GM18867 (cell line): ENCODE measurements at regions not wholly inside any gene's neighbourhood (a gene's known extent, or its start where the extent isn't known, plus 50 kb on each side); places are given as distances from the start of the nearest gene placed in this dataset.
"Not testable (repeated sequence)": the region's sequence is repeated elsewhere in the genome, so short reads cannot be mapped to it uniquely, and the experiment has no call there.

ENCODE experiments used
- ATAC-seq: cut with Tn5 transposase; IDR thresholded peaks from one replicate; pipeline ENCODE4 v1.9.1; 2021; ENCODE audit warnings: mild to moderate bottlenecking, moderate library complexity; ENCODE audit not compliant: unreplicated experiment

GRCh38 chr10:45117940-45118339, 117.2 kb downstream of the ZNF22 start:
- not testable (repeated sequence) for ATAC-seq

GRCh38 chr10:45118929-45119328, 118.2 kb downstream of the ZNF22 start:
- ATAC-seq, result no peak

- ATAC-seq, result not testable (repeated sequence)
These were observed 121.6 kb downstream of the ZNF22 start for GRCh38 chr10:45122180-45122860.

DNA sequence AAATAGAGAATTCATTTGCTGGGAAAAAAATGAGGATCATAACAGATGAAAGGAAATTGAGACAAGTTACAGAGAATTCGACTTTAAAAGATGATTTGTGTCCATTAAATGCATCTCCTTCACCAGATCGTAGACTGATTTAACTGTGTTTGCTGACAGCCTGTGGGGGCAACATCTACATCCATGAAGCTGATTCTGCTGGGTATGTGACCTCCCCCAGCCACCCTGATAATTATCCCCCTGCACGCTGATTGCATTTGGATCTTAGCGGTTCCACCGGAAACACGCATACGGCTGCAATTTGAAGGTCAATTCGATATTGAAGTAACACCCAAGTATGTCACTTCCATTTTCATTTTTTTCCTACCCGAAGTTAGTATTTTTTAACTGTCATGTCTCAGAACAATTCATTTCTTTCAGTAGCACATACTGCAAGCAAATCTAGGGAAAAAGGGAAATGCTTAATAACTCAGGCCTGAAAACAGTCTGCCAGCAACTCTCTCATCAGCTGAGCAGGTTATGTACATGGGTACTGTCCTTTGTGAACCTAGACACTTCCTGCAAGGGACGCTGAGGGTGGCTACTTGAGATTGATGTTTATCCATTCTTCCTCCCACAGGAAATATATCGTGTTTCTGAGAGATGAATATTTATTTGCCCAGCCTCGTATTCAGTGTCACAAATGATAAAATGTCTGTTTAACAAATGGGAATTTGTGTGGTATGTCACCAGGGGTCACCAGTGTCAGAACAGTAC, 134.9 kb downstream of the ZNF22 start:
- ATAC-seq, result no peak

- no peak for ATAC-seq
These were observed 135.5 kb downstream of the ZNF22 start for GRCh38 chr10:45136256-45136655.

DNA sequence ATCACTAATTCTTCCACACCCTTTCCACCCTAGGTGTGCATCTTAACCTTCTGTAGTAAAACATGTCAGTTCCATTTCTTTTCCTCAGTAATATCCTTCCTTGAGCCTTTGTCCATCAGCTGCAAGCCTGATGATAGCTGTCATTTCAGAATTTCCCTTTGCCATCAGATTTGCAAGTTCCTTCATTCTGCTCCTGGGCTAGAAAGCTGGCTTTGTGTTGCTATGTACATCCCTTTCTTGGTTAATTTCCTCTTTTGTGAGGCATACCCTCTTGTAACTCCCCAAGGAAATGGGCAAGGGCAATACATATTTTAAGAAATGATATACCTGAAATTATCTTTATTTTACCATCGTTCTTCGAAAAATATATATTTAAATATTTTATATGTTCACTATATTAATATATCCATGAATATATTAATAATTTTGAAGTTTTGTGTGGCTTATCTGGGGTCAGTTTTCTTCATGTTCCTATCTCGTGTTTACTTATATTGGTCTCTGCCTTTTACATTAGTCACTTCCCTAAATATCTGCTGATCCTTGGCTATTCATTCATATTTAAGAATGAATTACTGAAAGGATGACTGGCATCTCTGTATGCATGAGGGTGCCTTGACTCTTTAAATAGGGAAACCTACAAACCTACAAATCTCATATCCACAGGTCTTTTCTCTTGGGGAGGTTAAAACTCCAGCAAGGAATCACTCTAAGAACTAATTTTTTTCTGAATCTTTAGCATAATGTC, 143.8 kb downstream of the ZNF22 start:
- no peak for ATAC-seq

DNA sequence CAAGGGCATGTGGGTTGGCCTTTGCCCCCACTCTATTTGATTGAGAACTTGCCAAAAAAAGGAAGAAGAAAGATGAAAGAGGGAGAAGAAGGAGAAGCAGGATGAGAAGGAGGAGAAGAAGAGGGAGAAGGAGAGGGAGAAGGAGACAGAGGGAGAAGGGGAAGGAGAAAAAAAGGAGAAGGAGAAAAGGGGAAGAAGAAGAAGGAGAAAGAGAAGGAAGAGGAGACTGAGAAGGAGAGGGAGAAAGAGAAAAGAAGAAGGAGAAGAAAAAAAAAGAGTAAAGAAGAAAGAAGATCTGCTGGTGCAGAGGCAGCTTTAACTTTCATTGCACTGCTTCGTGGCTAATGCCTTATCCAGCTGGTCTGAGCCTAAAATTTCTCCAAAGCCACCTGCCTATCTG, 144.4 kb downstream of the ZNF22 start:
- ATAC-seq, result not testable (repeated sequence)

DNA sequence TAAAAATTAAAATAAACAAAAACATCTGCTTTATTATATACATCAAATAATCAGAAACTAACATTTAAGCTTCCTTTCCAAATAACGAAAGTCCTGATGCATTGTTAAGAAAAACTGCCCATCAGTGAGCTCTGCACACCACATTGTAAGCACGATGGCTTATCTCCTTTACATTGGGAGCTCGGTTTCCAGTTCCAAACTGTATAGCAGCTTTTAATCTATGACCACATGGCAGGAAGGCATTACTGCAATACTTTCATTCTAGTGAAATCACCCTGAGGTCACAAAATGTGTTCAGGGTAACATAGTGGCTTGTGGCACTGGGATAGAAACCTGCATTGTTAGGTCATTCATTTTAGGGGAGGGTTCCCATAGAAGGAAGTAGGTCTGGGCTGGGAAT, 146.3 kb downstream of the ZNF22 start:
- ATAC-seq, result no peak

DNA sequence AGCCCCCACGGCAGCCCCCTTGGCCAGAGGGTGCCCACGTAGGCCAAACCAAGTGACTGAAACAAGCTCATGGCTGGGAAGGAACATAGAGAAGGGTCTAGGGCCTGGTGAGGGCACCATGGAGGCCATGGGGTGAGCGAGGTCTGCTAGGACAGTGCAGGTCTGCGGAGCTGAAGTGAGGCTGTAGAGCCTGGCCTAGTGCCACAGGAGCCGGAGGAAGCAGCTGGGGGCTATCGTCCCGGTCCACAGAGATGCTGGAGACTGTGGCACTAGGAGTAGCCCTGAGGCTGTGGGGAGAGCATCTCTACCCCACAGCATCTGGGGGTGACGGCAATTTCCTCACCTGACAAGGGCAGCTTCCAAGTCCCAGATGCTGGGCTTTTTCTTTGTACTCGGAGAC, 150.3 kb downstream of the ZNF22 start:
- no peak for ATAC-seq

DNA sequence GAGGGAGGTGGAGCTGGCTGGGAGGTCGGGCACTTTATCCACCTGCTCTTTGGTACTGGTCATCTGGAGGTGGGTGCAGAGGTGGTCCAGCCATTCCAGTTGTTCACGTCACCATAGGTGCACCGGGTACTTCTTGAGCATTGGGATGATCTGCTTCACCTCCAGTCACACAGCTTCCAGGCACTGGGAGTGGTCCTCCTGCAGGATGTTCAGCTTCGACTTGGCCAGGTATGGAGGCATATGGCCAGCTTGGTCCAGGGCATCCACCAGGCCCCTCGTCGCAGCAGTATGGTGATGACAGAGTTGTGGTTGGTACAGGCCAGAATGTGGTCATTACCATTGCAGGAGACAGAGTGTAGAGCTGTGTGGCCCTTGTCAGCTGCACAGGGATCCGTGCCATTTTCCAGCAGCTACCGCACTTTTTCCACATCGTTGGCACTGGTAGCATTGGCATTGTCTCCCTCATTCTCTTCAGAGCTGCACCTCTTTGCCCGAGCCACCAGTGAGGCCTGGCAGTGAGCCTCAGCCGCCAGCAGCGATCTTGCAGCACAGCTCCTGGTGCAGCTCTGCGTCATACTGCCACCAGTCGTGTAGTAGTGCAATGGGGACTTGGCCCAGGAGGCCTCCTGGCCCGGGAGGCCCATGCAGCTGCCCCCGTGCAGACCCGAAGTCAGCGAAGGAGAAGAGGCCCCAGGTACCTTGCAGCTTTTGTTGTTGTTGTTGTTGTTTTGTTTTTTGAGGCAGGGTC, 150.9 kb downstream of the ZNF22 start:
- ATAC-seq, result no peak

GRCh38 chr10:45152726-45153125, 152.0 kb downstream of the ZNF22 start:
- no peak for ATAC-seq

DNA sequence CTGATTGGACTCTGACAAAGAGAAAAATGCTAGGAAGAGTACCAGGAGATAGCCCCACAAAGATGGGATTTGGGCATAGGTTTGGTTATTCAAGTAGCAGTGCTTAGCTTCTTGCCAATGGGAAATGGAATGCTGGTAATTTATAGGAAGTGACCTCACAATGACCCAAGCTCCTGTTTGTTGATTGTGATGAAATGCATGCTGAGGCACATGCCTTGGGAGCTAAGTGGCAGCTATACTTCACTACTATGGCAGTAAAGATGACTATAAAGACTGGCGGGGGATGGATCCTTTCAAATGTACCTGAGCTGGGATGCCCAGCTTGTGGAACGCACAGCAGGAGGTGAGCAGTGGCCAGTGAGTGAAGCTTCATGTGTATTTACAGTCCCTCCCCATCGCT, 153.8 kb downstream of the ZNF22 start:
- no peak for ATAC-seq

DNA sequence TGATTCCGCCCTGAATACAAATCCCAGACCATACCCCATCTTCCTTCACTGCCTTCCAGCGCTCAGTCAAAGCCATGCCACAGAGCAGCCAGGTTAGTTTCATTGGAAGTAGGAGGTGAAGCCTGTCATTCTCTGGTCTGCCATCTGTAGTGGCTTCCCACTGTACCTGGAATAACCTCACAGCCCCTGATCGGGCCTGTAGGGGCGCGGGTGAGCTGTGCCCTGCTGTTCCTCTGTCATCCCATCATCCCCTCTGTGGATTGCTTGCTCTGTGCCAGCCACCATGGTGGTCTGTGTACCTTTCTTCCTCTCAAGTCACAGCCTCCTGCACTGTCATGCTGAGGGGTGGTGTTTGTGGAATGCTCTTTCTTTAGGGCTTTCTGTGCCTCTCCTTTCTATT, 155.1 kb downstream of the ZNF22 start:
- no peak for ATAC-seq

- no peak for ATAC-seq
These were observed 155.1 kb downstream of the OR13A1 start for GRCh38 chr10:45160271-45160670.

GRCh38 chr10:45163315-45163975, 152.0 kb downstream of the OR13A1 start:
- ATAC-seq, result no peak

DNA sequence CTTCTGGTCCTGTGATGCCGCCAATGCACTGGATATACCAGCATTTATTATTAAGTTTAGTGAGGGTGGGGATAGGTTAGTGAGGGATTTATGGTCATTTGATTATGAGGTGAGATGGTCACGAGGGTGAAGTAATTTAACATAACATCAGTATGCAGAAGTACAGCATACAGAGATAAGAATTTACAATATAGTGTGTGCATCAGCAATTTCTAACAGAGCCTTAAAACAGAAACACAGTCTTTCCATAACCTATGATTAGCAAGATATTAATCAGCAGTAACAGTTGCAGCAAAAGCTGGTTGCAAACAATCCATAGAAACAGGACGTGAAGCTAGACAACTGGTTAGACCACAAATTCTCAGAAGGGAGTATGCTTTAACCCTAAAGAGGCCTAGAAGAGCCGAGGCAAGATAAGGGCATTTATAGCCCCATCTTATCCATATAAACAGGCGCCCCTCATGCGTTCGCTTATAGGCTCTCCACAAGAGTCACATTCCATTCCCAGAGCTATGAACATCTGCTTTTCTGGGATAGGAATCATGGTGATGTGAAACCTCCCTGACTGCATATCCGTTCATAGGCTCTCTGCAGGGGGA, 139.8 kb downstream of the OR13A1 start:
- ATAC-seq, result not testable (repeated sequence)

- ATAC-seq, result no peak
These were observed 135.7 kb downstream of the OR13A1 start for GRCh38 chr10:45179691-45180090.

GRCh38 chr10:45180507-45180906, 134.9 kb downstream of the OR13A1 start:
- ATAC-seq, result no peak

- ATAC-seq, result no peak
These were observed 134.2 kb downstream of the OR13A1 start for GRCh38 chr10:45180946-45181875.
